Activated T-helper 2 cell treated with anti-CD3 and anti-CD28 coated beads, Interferon-gamma antibody, Interleukin-2, Interleukin-4, amounts not matched to agents 10 μg/mL and 5 μg/mL and 100 μg/mL, durations not matched to agents 14 hours and 24 hours and 36 hours (primary cell): ENCODE measurements at regions not wholly inside any gene's neighbourhood (a gene's known extent, or its start where the extent isn't known, plus 50 kb on each side); places are given as distances from the start of the nearest gene placed in this dataset.
"Not testable (repeated sequence)": the region's sequence is repeated elsewhere in the genome, so short reads cannot be mapped to it uniquely, and the experiment has no call there.

ENCODE experiments used
- DNase-seq: peaks from one replicate; pipeline ENCODE4 v3.0.0; 2021; ENCODE audit warnings: low spot score
- H3K27ac Mint-ChIP-seq: one replicate; pipeline ENCODE4 v1.8.0; 2021; ENCODE audit warnings: mixed read lengths
- H3K27me3 Mint-ChIP-seq: one replicate; pipeline ENCODE4 v1.8.0; 2021; ENCODE audit warnings: low read depth, mixed read lengths
- H3K36me3 Mint-ChIP-seq: one replicate; pipeline ENCODE4 v1.8.0; 2021; ENCODE audit warnings: low read depth, mixed read lengths
- H3K4me1 Mint-ChIP-seq: one replicate; pipeline ENCODE4 v1.8.0; 2021; ENCODE audit warnings: low read depth, mixed read lengths
- H3K4me3 Mint-ChIP-seq: one replicate; pipeline ENCODE4 v1.8.0; 2021; ENCODE audit warnings: low read depth, mild to moderate bottlenecking, moderate library complexity, mixed read lengths
- H3K9me3 Mint-ChIP-seq: one replicate; pipeline ENCODE4 v1.8.0; 2021; ENCODE audit warnings: mixed read lengths
- intact Hi-C: fragments of 100-400 bp; cut with micrococcal nuclease; formaldehyde crosslinking; loops from one replicate; pipeline ENCODE4 v1.15.1; 2023

GRCh38 chr7:149584009-149584408 lies 86.4 kb upstream of the ZNF746 start:
- Mint-ChIP-seq H3K4me3 (no peak overlapping the region), H3K27ac (no peak overlapping the region), H3K4me1 (peaks cover 3% of the 10 kb centered on the region), H3K27me3 (no peaks in the 10 kb centered on the region), H3K9me3 (peaks cover 16% of the 10 kb centered on the region), H3K36me3 (peaks cover 86% of the 10 kb centered on the region)
- intact Hi-C loops = no loop called here
- DNase-seq = no peak

- intact Hi-C loops = no loop called here
- H3K9me3 Mint-ChIP-seq = peaks cover 42% of the 10 kb centered on the region
- peak overlapping the region; percentile 33 for H3K27ac Mint-ChIP-seq
- H3K27me3 Mint-ChIP-seq = no peaks in the 10 kb centered on the region
- H3K36me3 Mint-ChIP-seq = peaks cover 82% of the 10 kb centered on the region
- DNase-seq = no peak
- H3K4me1 Mint-ChIP-seq = peaks cover 3% of the 10 kb centered on the region
- no peak overlapping the region for H3K4me3 Mint-ChIP-seq
Measured at GRCh38 chr7:149580328-149580727, 82.7 kb upstream of the ZNF746 start.

DNA sequence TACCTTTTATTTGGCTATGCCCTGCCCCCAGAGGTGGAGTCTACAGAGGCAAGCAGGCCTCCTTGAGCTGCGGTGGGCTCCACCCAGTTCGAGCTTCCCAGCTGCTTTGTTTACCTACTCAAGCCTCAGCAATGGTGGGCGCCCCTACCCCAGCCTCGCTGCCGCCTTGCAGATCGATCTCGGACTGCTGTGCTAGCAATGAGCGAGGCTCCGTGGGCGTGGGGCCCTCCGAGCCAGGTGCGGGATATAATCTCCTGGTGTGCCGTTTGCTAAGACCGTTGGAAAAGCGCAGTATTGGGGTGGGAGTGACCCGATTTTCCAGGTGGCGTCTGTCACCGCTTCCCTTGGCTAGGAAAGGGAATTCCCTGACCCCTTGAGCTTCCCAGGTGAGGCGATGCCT lies 81.8 kb upstream of the ZNF746 start:
- DNase-seq, H3K4me3 Mint-ChIP-seq, H3K27ac Mint-ChIP-seq, intact Hi-C loops, H3K27me3 Mint-ChIP-seq, H3K4me1 Mint-ChIP-seq: not testable (repeated sequence)
- H3K9me3 Mint-ChIP-seq = peaks cover 48% of the 10 kb centered on the region
- peaks cover 73% of the 10 kb centered on the region for H3K36me3 Mint-ChIP-seq

DNA sequence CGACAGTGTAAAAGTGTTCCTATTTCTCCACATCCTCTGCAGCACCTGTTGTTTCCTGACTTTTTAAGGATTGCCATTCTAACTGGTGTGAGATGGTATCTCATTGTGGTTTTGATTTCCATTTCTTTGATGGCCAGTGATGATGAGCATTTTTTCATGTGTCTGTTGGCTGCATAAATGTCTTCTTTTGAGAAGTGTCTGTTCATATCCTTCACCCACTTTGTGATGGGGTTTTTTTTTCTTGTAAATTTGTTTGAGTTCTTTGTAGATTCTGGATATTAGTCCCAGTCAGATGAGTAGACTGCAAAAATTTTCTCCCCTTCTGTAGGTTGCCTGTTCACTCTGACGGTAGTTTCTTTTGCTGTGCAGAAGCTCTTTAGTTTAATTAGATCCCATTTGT lies 76.8 kb upstream of the ZNF746 start:
- intact Hi-C loops = not testable (repeated sequence)
- peaks cover 60% of the 10 kb centered on the region for H3K36me3 Mint-ChIP-seq

GRCh38 chr7:149573519-149573918 lies 75.9 kb upstream of the ZNF746 start:
- intact Hi-C loops = no loop called here
- H3K27me3 Mint-ChIP-seq = no peaks in the 10 kb centered on the region
- peaks cover 67% of the 10 kb centered on the region for H3K9me3 Mint-ChIP-seq
- no peaks in the 10 kb centered on the region for H3K4me1 Mint-ChIP-seq
- peaks cover 59% of the 10 kb centered on the region for H3K36me3 Mint-ChIP-seq
- H3K4me3 Mint-ChIP-seq = no peak overlapping the region
- H3K27ac Mint-ChIP-seq = no peak overlapping the region
- no peak for DNase-seq

More for the DNA sequence above, 76.8 kb upstream of the ZNF746 start:
- H3K4me1 Mint-ChIP-seq, H3K4me3 Mint-ChIP-seq, H3K27ac Mint-ChIP-seq, DNase-seq, H3K27me3 Mint-ChIP-seq: not testable (repeated sequence)
- H3K9me3 Mint-ChIP-seq = peaks cover 67% of the 10 kb centered on the region

GRCh38 chr7:149572920-149573319 lies 75.3 kb upstream of the ZNF746 start:
- H3K4me3 Mint-ChIP-seq, H3K4me1 Mint-ChIP-seq, DNase-seq, H3K27ac Mint-ChIP-seq, H3K27me3 Mint-ChIP-seq, intact Hi-C loops: not testable (repeated sequence)
- peaks cover 59% of the 10 kb centered on the region for H3K36me3 Mint-ChIP-seq
- H3K9me3 Mint-ChIP-seq = peaks cover 61% of the 10 kb centered on the region

GRCh38 chr7:149570784-149571183 lies 73.2 kb upstream of the ZNF746 start:
- no peak for DNase-seq
- Mint-ChIP-seq H3K27ac (no peak overlapping the region), H3K4me1 (no peaks in the 10 kb centered on the region), H3K36me3 (peaks cover 68% of the 10 kb centered on the region), H3K9me3 (peaks cover 48% of the 10 kb centered on the region), H3K4me3 (no peak overlapping the region), H3K27me3 (no peaks in the 10 kb centered on the region)
- intact Hi-C loops = no loop called here

DNA sequence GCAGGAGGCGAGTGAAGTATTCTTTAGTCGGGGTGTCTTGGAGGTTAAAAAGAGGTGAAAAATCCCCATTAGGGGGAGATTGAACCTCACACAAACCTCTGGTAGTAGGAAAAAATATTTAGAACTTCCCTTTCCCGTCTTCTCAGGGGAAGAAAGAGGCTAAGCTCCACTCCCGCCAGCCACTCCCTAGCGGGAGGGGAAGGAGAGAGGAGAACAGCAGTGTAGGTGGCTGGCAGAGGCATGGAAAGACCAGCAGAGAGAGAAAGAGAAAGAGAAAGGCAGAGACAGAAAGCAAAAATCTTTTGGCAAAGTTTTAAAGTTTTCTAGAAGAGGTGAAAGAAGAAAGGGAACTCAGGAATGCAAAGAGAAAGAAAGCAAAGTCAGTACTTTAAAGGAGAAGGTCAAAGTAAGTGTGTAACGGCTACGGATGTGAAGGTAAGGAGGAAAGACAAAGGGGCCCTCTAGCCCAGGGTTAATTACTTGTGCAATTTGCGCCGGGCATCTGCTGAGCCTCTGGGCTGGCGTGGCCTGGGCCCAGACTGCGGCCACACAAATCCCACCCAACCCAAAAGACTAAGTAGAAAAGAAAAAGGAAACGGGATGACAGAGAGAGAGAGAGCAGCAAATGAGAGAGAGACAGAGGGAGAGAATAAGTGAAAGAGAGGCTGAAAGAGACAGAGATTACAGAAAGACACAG lies 72.3 kb upstream of the ZNF746 start:
- H3K9me3 Mint-ChIP-seq = peaks cover 43% of the 10 kb centered on the region
- peaks cover 74% of the 10 kb centered on the region for H3K36me3 Mint-ChIP-seq
- intact Hi-C loops = no loop called here
- no peak for DNase-seq
- no peaks in the 10 kb centered on the region for H3K4me1 Mint-ChIP-seq
- H3K27me3 Mint-ChIP-seq = no peaks in the 10 kb centered on the region
- no peak overlapping the region for H3K27ac Mint-ChIP-seq
- H3K4me3 Mint-ChIP-seq = no peak overlapping the region

- peaks cover 77% of the 10 kb centered on the region for H3K36me3 Mint-ChIP-seq
- intact Hi-C loops = no loop called here
- H3K4me1 Mint-ChIP-seq = no peaks in the 10 kb centered on the region
- no peak overlapping the region for H3K4me3 Mint-ChIP-seq
- no peaks in the 10 kb centered on the region for H3K27me3 Mint-ChIP-seq
- DNase-seq = no peak
- H3K27ac Mint-ChIP-seq = no peak overlapping the region
- peaks cover 36% of the 10 kb centered on the region for H3K9me3 Mint-ChIP-seq
Measured at GRCh38 chr7:149569025-149569725, 71.6 kb upstream of the ZNF746 start.

DNA sequence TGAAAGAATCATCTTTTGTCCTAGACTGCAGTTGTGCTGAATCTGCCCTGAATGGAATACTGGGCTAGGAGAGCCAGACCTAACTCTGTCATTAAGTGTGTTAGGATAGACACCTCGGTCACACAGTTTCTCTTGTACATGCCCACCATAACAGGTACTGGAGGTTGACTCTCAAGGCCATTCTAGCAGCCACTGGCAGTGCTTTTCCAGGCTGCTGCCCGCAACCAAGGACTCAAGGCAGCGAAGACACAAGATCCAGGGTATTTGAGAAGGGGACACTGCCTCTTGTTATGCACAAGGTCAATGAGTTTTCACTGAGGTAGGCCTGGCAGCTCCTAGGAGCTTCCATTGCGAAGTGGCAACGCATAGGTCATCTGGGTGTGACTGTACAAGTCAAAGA lies 70.6 kb upstream of the ZNF746 start:
- Mint-ChIP-seq H3K27ac (no peak overlapping the region), H3K4me1 (peaks cover 3% of the 10 kb centered on the region), H3K4me3 (no peak overlapping the region), H3K36me3 (peaks cover 81% of the 10 kb centered on the region), H3K9me3 (peaks cover 31% of the 10 kb centered on the region), H3K27me3 (no peaks in the 10 kb centered on the region)
- intact Hi-C loops = no loop called here
- DNase-seq = no peak

DNA sequence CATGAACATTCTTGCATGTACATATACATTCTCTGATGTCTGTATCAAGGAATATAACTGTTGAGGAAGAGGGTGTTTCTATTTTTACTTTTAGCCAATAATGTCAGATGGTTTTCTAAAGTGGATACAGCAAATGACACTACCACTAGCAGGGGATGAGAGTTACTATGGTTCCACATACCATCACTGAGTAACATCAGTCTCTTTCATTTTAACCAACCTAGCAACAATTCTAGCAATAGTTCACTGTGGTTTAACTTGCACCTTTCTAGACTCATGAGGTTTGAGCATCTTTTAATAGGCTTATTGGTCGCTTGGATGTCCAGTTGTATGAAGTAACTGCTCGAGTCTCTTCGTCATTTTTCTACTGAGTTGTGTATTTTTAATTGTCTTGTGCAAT lies 68.5 kb upstream of the ZNF746 start:
- peaks cover 3% of the 10 kb centered on the region for H3K4me1 Mint-ChIP-seq
- intact Hi-C loops = no loop called here
- H3K4me3 Mint-ChIP-seq = no peak overlapping the region
- DNase-seq = no peak
- peaks cover 70% of the 10 kb centered on the region for H3K36me3 Mint-ChIP-seq
- no peaks in the 10 kb centered on the region for H3K27me3 Mint-ChIP-seq
- no peak overlapping the region for H3K27ac Mint-ChIP-seq
- H3K9me3 Mint-ChIP-seq = peaks cover 13% of the 10 kb centered on the region

DNA sequence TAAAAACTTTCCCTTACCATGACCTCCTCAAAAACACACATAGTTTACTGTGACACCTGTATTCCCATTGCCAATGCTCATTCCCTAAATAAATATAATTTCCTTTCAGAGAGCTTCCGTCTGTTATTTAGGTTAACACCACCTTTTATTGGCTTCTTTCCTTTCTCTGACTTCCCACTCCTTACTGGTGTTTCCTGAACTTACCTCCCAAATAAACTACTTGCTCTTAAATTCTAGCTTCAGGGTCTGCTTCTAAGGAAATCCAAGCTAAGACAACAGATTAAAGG lies 67.4 kb upstream of the ZNF746 start:
- Mint-ChIP-seq H3K9me3 (peaks cover 10% of the 10 kb centered on the region), H3K27ac (no peak overlapping the region), H3K4me3 (no peak overlapping the region), H3K27me3 (no peaks in the 10 kb centered on the region), H3K36me3 (peaks cover 69% of the 10 kb centered on the region), H3K4me1 (peaks cover 5% of the 10 kb centered on the region)
- DNase-seq = no peak
- intact Hi-C loops = no loop called here

GRCh38 chr7:149564340-149565095 lies 66.9 kb upstream of the ZNF746 start:
- intact Hi-C loops = no loop called here
- no peak for DNase-seq

More at GRCh38 chr7:149564340-149565095, 66.9 kb upstream of the ZNF746 start:
- no peaks in the 10 kb centered on the region for H3K27me3 Mint-ChIP-seq
- peaks cover 5% of the 10 kb centered on the region for H3K4me1 Mint-ChIP-seq
- H3K36me3 Mint-ChIP-seq = peaks cover 67% of the 10 kb centered on the region
- H3K4me3 Mint-ChIP-seq = no peak overlapping the region
- H3K9me3 Mint-ChIP-seq = peaks cover 4% of the 10 kb centered on the region
- H3K27ac Mint-ChIP-seq = no peak overlapping the region
